ENCODE measurements at regions not wholly inside any gene's neighbourhood (a gene's known extent, or its start where the extent isn't known, plus 50 kb on each side); places are given as distances from the start of the nearest gene placed in this dataset.

DNA sequence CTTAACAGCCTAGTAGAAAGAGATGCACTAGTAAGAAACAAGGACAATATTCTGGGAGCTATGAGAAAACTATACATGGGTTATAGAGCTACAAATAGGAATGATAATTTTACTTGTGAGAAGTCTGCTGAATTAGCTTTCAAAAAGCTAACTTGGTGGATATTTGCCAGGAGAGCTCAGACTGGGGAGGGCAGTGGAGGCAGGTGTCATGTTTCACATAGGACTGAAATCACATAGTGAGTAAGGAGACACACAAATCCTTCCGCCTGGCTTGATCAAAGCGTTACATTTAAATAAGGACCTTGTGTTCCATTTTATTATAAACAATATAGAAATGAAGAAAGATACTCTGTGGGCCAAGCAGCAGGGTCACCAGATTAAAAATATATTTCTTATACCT, 235.0 kb downstream of the ISL1 start:
- TF ChIP-seq GATA3 (IDR thresholded peaks at IDR 0.05; ENCODE audit: low read depth, low read length): no peak
- no peak for TF ChIP-seq GATA2 (IDR thresholded peaks at IDR 0.05; ENCODE audit: low read depth, low read length)
